Tibial artery (tissue), 4 donors: ENCODE measurements at regions not wholly inside any gene's neighbourhood (a gene's known extent, or its start where the extent isn't known, plus 50 kb on each side); places are given as distances from the start of the nearest gene placed in this dataset.

Source experiments
- DNase-seq, 2 donors: peaks; one replicate each; pipeline ENCODE4 v3.0.0-alpha.2; 2019
- H3K27ac ChIP-seq, 2 donors: fragments of 200-600 bp; sonication (generic) in 1 of 2; 1 replicate in 1 of 2; 2 replicates in 1 of 2; pipeline ENCODE4 v1.5.1; 2018 to 2019; ENCODE audit warnings: mild to moderate bottlenecking in 1 of 2
- H3K27me3 ChIP-seq, 2 donors: fragments of 200-600 bp; sonication (generic) in 1 of 2; one replicate each; pipeline versions ENCODE4 v1.5.1 to v1.6.0; 2016 to 2019
- H3K36me3 ChIP-seq, 3 donors: fragments of 200-600 bp; sonication (generic) in 2 of 3; one replicate each; pipeline ENCODE4 v1.5.1; 2016 to 2019; ENCODE audit warnings: mild to moderate bottlenecking in 2 of 3
- H3K4me1 ChIP-seq, 4 donors: fragments of 200-600 bp; sonication (generic) in 2 of 4; 1 replicate in 3 of 4; 2 replicates in 1 of 4; pipeline ENCODE4 v1.5.1; 2016 to 2019
- H3K4me3 ChIP-seq, 2 donors: fragments of 200-600 bp; sonication (generic) in 1 of 2; 1 replicate in 1 of 2; 2 replicates in 1 of 2; pipeline ENCODE4 v1.5.1; 2018 to 2019; ENCODE audit warnings: mild to moderate bottlenecking in 2 of 2
- H3K9me3 ChIP-seq, 3 donors: fragments of 200-600 bp; sonication (generic) in 1 of 3; one replicate each; pipeline ENCODE4 v1.5.1; 2016 to 2019
- CTCF ChIP-seq, 2 experiments: fragments of 200-600 bp in 1 of 2; fragments of 450-650 bp in 1 of 2; IDR thresholded peaks; one replicate each; pipeline ENCODE4 v1.5.1; 2017 to 2019; ENCODE audit warnings: antibody characterized with exemption in 2 of 2, mild to moderate bottlenecking in 1 of 2, moderate library complexity in 1 of 2
- intact Hi-C: fragments of 100-400 bp; cut with DNase I; formaldehyde crosslinking; loops from one replicate; pipeline ENCODE4 v1.15.0; 2023; ENCODE audit warnings: low total_unique reads

GRCh38 chr11:112369916-112370315, 109.3 kb upstream of the PLET1 start:
- Histone ChIP-seq H3K36me3 (peaks cover 0 to 12% (median 10%) of the 10 kb centered on the region in 3 donors), H3K27ac (no peak overlapping the region), H3K9me3 (no peaks in the 10 kb centered on the region), H3K27me3 (no peaks in the 10 kb centered on the region), H3K4me3 (no peak overlapping the region), H3K4me1 (no peaks in the 10 kb centered on the region)
- TF ChIP-seq CTCF (IDR thresholded peaks at IDR 0.05) = no peak
- intact Hi-C loops = no loop called here
- DNase-seq = no peak

- Histone ChIP-seq H3K27ac (no peak overlapping the region), H3K9me3 (no peaks in the 10 kb centered on the region), H3K4me1 (no peaks in the 10 kb centered on the region), H3K27me3 (no peaks in the 10 kb centered on the region), H3K4me3 (no peak overlapping the region), H3K36me3 (no peaks in the 10 kb centered on the region)
- intact Hi-C loops = no loop called here
- no peak for TF ChIP-seq CTCF (IDR thresholded peaks at IDR 0.05)
- no peak for DNase-seq
Measured at GRCh38 chr11:112374486-112375140, 114.0 kb upstream of the PLET1 start.

- H3K4me3 ChIP-seq = no peak overlapping the region
- H3K27me3 ChIP-seq = no peaks in the 10 kb centered on the region
- intact Hi-C loops = no loop called here
- no peak overlapping the region for H3K27ac ChIP-seq
- no peak for DNase-seq
- H3K9me3 ChIP-seq = peaks cover 0 to 7% (median 0%) of the 10 kb centered on the region in 3 donors
- TF ChIP-seq CTCF (IDR thresholded peaks at IDR 0.05) = no peak
- no peaks in the 10 kb centered on the region for H3K36me3 ChIP-seq
- H3K4me1 ChIP-seq = no peaks in the 10 kb centered on the region
Measured at GRCh38 chr11:112377946-112378345, 117.3 kb upstream of the PLET1 start.

GRCh38 chr11:112380464-112380863, 119.8 kb upstream of the PLET1 start:
- no peaks in the 10 kb centered on the region for H3K27me3 ChIP-seq
- no peak overlapping the region for H3K4me3 ChIP-seq
- peaks cover 0 to 7% (median 0%) of the 10 kb centered on the region in 3 donors for H3K9me3 ChIP-seq
- no peak for DNase-seq
- no peak for TF ChIP-seq CTCF (IDR thresholded peaks at IDR 0.05)
- intact Hi-C loops = no loop called here
- no peak overlapping the region for H3K27ac ChIP-seq
- H3K4me1 ChIP-seq = no peaks in the 10 kb centered on the region
- H3K36me3 ChIP-seq = no peaks in the 10 kb centered on the region

GRCh38 chr11:112381578-112381977, 120.9 kb upstream of the PLET1 start:
- intact Hi-C loops = no loop called here
- no peak for DNase-seq
- no peak for TF ChIP-seq CTCF (IDR thresholded peaks at IDR 0.05)

GRCh38 chr11:112382561-112382960, 121.9 kb upstream of the PLET1 start:
- Histone ChIP-seq H3K27me3 (no peaks in the 10 kb centered on the region), H3K9me3 (peaks cover 0 to 7% (median 0%) of the 10 kb centered on the region in 3 donors), H3K4me1 (no peaks in the 10 kb centered on the region), H3K4me3 (no peak overlapping the region), H3K27ac (no peak overlapping the region), H3K36me3 (no peaks in the 10 kb centered on the region)
- intact Hi-C loops = no loop called here
- DNase-seq = no peak
- TF ChIP-seq CTCF (IDR thresholded peaks at IDR 0.05) = no peak

More at GRCh38 chr11:112381578-112381977, 120.9 kb upstream of the PLET1 start:
- H3K36me3 ChIP-seq = no peaks in the 10 kb centered on the region
- no peaks in the 10 kb centered on the region for H3K27me3 ChIP-seq
- H3K27ac ChIP-seq = no peak overlapping the region
- no peak overlapping the region for H3K4me3 ChIP-seq
- H3K4me1 ChIP-seq = no peaks in the 10 kb centered on the region
- H3K9me3 ChIP-seq = peaks cover 0 to 7% (median 0%) of the 10 kb centered on the region in 3 donors
